SK-N-MC (cell line): ENCODE measurements at regions not wholly inside any gene's neighbourhood (a gene's known extent, or its start where the extent isn't known, plus 50 kb on each side); places are given as distances from the start of the nearest gene placed in this dataset.

Experiments used
- DNase-seq: peaks from one replicate; pipeline ENCODE4 v3.0.0-alpha.2; 2011; ENCODE audit warnings: low read depth, low spot score
- H3K27ac ChIP-seq: fragments of 200-600 bp; sonication (generic); 2 replicates; pipeline ENCODE4 v1.5.1; 2016; ENCODE audit warnings: mixed run types
- H3K36me3 ChIP-seq: fragments of 200-600 bp; sonication (generic); 2 replicates; pipeline ENCODE4 v1.6.1; 2017; ENCODE audit warnings: antibody characterized with exemption, low read length, mixed read lengths; ENCODE audit not compliant: insufficient read depth
- H3K4me3 ChIP-seq: fragments of 200-600 bp; sonication (generic); 2 replicates; pipeline ENCODE4 v1.5.1; 2016
- H3K9ac ChIP-seq: fragments of 200-600 bp; sonication (generic); 2 replicates; pipeline ENCODE4 v1.8.0; 2017; ENCODE audit warnings: mixed run types, mixed read lengths; ENCODE audit not compliant: insufficient read length
- H3K9me3 ChIP-seq: fragments of 200-600 bp; sonication (generic); 2 replicates; pipeline ENCODE4 v1.6.1; 2017; ENCODE audit warnings: low read depth, mild to moderate bottlenecking, antibody characterized with exemption, low read length, moderate library complexity, mixed read lengths
- EZH2 ChIP-seq: fragments of 200-600 bp; sonication (generic); IDR thresholded peaks from one replicate; pipeline ENCODE4 v1.6.1; 2017; ENCODE audit warnings: antibody characterized with exemption
- FOXP2 ChIP-seq: optimal IDR thresholded peaks from 2 replicates; pipeline ENCODE3; 2011; ENCODE audit warnings: mild to moderate bottlenecking, moderate library complexity; ENCODE audit not compliant: insufficient read depth; ENCODE audit errors: extremely low read length, control extremely low read depth
- POLR2AphosphoS5 ChIP-seq: IDR thresholded peaks from 2 replicates; pipeline ENCODE4 v1.6.1; 2012; ENCODE audit warnings: mild to moderate bottlenecking, low read depth, low read length, borderline replicate concordance

DNA sequence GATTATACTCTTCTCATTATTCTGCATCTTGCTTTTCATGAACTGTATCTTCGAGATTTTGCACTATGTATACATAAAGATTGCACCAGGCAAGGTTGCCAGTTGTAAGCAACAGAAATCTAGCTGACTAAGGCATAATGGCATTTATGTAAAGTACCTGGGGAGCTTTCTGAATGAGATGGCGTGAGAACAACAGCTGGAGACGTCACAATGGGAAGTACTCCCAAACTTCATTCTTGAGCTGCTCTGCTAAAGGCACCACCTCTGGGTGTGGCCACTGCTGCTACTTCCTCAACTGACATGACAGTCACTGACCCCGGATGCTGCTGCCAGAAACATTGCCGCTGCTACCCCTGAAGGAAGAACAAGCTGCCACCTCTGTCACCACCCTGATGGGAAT, 220.7 kb downstream of the NOVA1 start:
- no peak for DNase-seq
- Histone ChIP-seq H3K9me3 (no peaks in the 10 kb centered on the region), H3K4me3 (no peak overlapping the region), H3K27ac (no peak overlapping the region), H3K36me3 (no peaks in the 10 kb centered on the region), H3K9ac (no peak overlapping the region)
- TF ChIP-seq POLR2AphosphoS5 (no peak), EZH2 (no peak), FOXP2 (no peak)

DNA sequence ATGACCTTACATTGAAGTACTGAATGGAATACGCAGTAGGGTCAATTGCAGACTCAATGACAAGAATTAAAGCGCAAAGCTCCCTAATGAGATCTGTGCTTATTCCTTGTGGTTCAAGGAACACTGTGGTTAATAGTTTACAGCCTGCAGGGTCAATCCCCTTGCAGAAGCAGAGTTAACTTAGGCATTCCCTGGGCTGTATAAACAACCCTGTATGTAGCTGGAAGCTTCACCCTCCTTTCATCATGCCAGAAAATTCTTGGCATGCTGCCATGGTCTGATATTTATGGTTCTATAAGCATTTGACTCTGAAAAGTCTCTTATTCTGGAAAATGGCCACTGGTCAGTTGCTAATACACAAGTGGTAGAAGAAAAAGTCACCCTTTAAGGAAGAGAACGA, 227.7 kb downstream of the NOVA1 start:
- no peaks in the 10 kb centered on the region for H3K36me3 ChIP-seq
- no peaks in the 10 kb centered on the region for H3K9me3 ChIP-seq
- DNase-seq, result no peak
- no peak overlapping the region for H3K9ac ChIP-seq
- H3K27ac ChIP-seq, result no peak overlapping the region
- no peak for TF ChIP-seq FOXP2
- no peak for TF ChIP-seq POLR2AphosphoS5
- no peak for TF ChIP-seq EZH2
- no peak overlapping the region for H3K4me3 ChIP-seq

GRCh38 chr14:26363689-26364088, 234.1 kb downstream of the NOVA1 start:
- Histone ChIP-seq H3K36me3 (no peaks in the 10 kb centered on the region), H3K9ac (no peak overlapping the region), H3K4me3 (no peak overlapping the region), H3K9me3 (no peaks in the 10 kb centered on the region), H3K27ac (no peak overlapping the region)
- DNase-seq, result no peak
- TF ChIP-seq FOXP2 (no peak), POLR2AphosphoS5 (no peak), EZH2 (no peak)

DNA sequence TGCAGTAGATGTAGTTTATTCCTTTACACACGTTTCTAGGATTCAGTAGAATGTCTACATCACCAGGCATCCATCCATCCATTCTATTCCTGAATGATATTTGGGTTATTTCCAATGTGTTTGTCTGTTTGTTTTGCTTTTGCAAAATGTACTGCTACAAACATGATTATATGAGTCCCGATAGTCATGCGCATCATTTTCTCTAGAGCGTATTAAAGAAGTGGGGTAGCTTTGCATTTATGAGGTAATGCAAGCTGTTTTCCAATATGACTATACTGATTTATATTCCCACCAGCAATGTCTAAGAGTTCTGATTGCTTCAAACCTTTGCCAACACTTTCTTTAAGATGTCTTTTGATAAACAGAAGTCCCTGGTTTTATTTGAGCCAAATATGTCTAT, 253.2 kb downstream of the NOVA1 start:
- H3K27ac ChIP-seq, result no peak overlapping the region
- no peak for TF ChIP-seq EZH2
- no peaks in the 10 kb centered on the region for H3K36me3 ChIP-seq
- H3K4me3 ChIP-seq, result no peak overlapping the region
- DNase-seq, result no peak
- H3K9ac ChIP-seq, result no peak overlapping the region
- no peaks in the 10 kb centered on the region for H3K9me3 ChIP-seq

- no peak for DNase-seq
Observed at GRCh38 chr14:26339381-26339780, 258.5 kb downstream of the NOVA1 start.

DNA sequence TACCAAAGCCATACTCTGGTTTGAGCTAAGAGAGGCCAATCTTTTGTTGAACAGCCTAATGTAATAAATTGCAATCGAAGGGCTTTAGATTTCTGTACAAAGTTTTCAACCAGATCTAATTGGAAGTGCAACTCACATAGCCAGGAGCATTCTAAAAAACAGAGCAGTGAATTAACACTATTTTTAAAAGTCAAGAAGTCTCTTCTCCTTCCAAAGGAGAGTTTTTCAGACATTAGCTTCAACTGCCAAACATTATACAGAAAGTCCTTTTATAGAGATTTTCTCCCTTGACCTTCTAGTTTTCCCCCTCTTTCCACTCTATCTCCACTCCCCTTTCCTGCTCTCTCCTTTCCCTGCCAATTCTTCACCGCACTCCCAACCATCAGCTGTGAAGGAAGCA, 259.6 kb downstream of the NOVA1 start:
- Histone ChIP-seq H3K27ac (no peak overlapping the region), H3K9ac (no peak overlapping the region), H3K9me3 (no peaks in the 10 kb centered on the region), H3K36me3 (no peaks in the 10 kb centered on the region), H3K4me3 (no peak overlapping the region)
- no peak for TF ChIP-seq POLR2AphosphoS5
- no peak for TF ChIP-seq EZH2
- TF ChIP-seq FOXP2, result no peak
- DNase-seq, result no peak

More at GRCh38 chr14:26339381-26339780, 258.5 kb downstream of the NOVA1 start:
- Histone ChIP-seq H3K27ac (no peak overlapping the region), H3K4me3 (no peak overlapping the region), H3K9me3 (no peaks in the 10 kb centered on the region), H3K36me3 (no peaks in the 10 kb centered on the region), H3K9ac (no peak overlapping the region)
- TF ChIP-seq FOXP2 (no peak), EZH2 (no peak), POLR2AphosphoS5 (no peak)

- Histone ChIP-seq H3K4me3 (no peak overlapping the region), H3K27ac (no peak overlapping the region), H3K9ac (no peak overlapping the region), H3K9me3 (no peaks in the 10 kb centered on the region), H3K36me3 (no peaks in the 10 kb centered on the region)
- TF ChIP-seq FOXP2 (no peak), EZH2 (no peak), POLR2AphosphoS5 (no peak)
- DNase-seq, result no peak
Observed at GRCh38 chr14:26334288-26334687, 263.5 kb downstream of the NOVA1 start.

- Histone ChIP-seq H3K36me3 (no peaks in the 10 kb centered on the region), H3K9me3 (no peaks in the 10 kb centered on the region), H3K9ac (no peak overlapping the region), H3K27ac (no peak overlapping the region), H3K4me3 (no peak overlapping the region)
- TF ChIP-seq POLR2AphosphoS5, result no peak
- TF ChIP-seq FOXP2, result no peak
- no peak for TF ChIP-seq EZH2
- DNase-seq, result no peak
Observed at GRCh38 chr14:26332966-26333365, 264.9 kb downstream of the NOVA1 start.

GRCh38 chr14:26330982-26331381, 266.9 kb downstream of the NOVA1 start:
- TF ChIP-seq POLR2AphosphoS5, result no peak
- no peak for TF ChIP-seq FOXP2
- TF ChIP-seq EZH2, result no peak
- no peak overlapping the region for H3K4me3 ChIP-seq
- H3K27ac ChIP-seq, result no peak overlapping the region
- no peak overlapping the region for H3K9ac ChIP-seq
- H3K9me3 ChIP-seq, result no peaks in the 10 kb centered on the region
- DNase-seq, result no peak
- H3K36me3 ChIP-seq, result no peaks in the 10 kb centered on the region
